Neutrophil (primary cell): ENCODE measurements at regions not wholly inside any gene's neighbourhood (a gene's known extent, or its start where the extent isn't known, plus 50 kb on each side); places are given as distances from the start of the nearest gene placed in this dataset.

Source experiments
- H3K27ac ChIP-seq: fragments of 200-600 bp; sonication (generic); 2 replicates; pipeline ENCODE4 v1.5.1; 2016; ENCODE audit warnings: mild to moderate bottlenecking, moderate library complexity
- H3K27me3 ChIP-seq: fragments of 200-600 bp; sonication (generic); 2 replicates; pipeline ENCODE4 v1.6.0; 2016; ENCODE audit warnings: mild to moderate bottlenecking
- H3K36me3 ChIP-seq: fragments of 200-600 bp; sonication (generic); 2 replicates; pipeline ENCODE4 v1.5.1; 2017
- H3K4me1 ChIP-seq, 2 experiments: fragments of 200-600 bp in 1 of 2; sonication (generic) in 1 of 2; 1 replicate in 1 of 2; 2 replicates in 1 of 2; pipeline versions ENCODE4 v1.5.1 to v1.6.1; 2013 to 2016; ENCODE audit warnings: low read depth in 1 of 2, low read length in 1 of 2, mild to moderate bottlenecking in 1 of 2, moderate library complexity in 1 of 2; ENCODE audit not compliant: control insufficient read depth in 1 of 2, insufficient read depth in 1 of 2
- H3K4me3 ChIP-seq, 2 experiments: fragments of 200-600 bp in 1 of 2; sonication (generic) in 1 of 2; 1 replicate in 1 of 2; 2 replicates in 1 of 2; pipeline ENCODE4 v1.5.1; 2013 to 2016; ENCODE audit warnings: low read depth in 1 of 2, low read length in 1 of 2, mild to moderate bottlenecking in 1 of 2, moderate library complexity in 1 of 2
- H3K9me3 ChIP-seq: fragments of 200-600 bp; sonication (generic); 2 replicates; pipeline ENCODE4 v1.5.1; 2016
- TF ChIP-seq, protein P1 (sequence below): fragments of 200-600 bp; sonication (generic); IDR thresholded peaks from 2 replicates; pipeline ENCODE4 v1.5.1; 2016; ENCODE audit warnings: antibody characterized with exemption

DNA sequence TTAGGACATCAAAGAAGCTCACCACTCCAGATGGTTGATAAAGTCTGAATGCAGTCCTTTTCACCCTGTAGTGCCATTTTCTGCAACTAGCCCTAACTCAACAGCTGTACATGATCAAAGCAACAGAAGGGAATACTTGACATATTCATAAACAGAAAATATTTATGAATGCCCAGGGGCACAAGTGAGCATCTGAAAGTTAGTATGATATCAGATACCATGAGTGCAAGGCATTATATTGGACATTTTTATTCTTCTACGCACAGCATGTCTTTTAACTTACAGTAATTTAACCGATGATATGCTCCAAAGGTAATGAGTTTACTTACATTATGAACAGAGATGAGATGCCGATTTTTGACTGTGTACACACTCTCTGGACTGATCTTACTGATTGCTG is 142.0 kb downstream of the MCHR2 start:
- H3K27ac ChIP-seq = no peak overlapping the region
- no peaks in the 10 kb centered on the region for H3K9me3 ChIP-seq
- TF ChIP-seq, protein P1, sequence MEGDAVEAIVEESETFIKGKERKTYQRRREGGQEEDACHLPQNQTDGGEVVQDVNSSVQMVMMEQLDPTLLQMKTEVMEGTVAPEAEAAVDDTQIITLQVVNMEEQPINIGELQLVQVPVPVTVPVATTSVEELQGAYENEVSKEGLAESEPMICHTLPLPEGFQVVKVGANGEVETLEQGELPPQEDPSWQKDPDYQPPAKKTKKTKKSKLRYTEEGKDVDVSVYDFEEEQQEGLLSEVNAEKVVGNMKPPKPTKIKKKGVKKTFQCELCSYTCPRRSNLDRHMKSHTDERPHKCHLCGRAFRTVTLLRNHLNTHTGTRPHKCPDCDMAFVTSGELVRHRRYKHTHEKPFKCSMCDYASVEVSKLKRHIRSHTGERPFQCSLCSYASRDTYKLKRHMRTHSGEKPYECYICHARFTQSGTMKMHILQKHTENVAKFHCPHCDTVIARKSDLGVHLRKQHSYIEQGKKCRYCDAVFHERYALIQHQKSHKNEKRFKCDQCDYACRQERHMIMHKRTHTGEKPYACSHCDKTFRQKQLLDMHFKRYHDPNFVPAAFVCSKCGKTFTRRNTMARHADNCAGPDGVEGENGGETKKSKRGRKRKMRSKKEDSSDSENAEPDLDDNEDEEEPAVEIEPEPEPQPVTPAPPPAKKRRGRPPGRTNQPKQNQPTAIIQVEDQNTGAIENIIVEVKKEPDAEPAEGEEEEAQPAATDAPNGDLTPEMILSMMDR = no peak
- H3K36me3 ChIP-seq = no peaks in the 10 kb centered on the region
- no peak overlapping the region for H3K4me3 ChIP-seq
- no peaks in the 10 kb centered on the region for H3K4me1 ChIP-seq
- H3K27me3 ChIP-seq = no peaks in the 10 kb centered on the region

DNA sequence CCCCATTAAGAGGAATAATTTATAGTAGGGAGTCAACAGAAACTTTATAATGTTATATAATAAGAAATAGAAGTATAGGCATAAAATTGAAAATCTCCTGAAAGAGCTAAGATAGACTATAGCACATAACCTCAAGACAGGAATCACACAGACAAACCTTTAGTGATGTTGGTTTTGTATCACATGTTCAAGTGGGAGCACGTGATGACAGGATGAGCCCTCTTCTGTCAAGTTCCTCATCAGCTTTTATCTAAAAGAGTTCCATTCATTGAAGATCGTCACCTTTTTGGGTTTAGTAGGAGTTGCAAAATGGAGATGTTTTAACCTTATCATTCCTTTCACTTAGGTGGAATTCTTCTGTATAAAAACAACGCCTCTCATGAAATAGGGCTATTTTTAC is 127.0 kb downstream of the MCHR2 start:
- H3K36me3 ChIP-seq = no peaks in the 10 kb centered on the region
- H3K4me1 ChIP-seq = no peaks in the 10 kb centered on the region
- TF ChIP-seq, protein P1 = no peak
- H3K9me3 ChIP-seq = no peaks in the 10 kb centered on the region
- no peak overlapping the region for H3K4me3 ChIP-seq
- peaks cover 32% of the 10 kb centered on the region for H3K27me3 ChIP-seq
- no peak overlapping the region for H3K27ac ChIP-seq

DNA sequence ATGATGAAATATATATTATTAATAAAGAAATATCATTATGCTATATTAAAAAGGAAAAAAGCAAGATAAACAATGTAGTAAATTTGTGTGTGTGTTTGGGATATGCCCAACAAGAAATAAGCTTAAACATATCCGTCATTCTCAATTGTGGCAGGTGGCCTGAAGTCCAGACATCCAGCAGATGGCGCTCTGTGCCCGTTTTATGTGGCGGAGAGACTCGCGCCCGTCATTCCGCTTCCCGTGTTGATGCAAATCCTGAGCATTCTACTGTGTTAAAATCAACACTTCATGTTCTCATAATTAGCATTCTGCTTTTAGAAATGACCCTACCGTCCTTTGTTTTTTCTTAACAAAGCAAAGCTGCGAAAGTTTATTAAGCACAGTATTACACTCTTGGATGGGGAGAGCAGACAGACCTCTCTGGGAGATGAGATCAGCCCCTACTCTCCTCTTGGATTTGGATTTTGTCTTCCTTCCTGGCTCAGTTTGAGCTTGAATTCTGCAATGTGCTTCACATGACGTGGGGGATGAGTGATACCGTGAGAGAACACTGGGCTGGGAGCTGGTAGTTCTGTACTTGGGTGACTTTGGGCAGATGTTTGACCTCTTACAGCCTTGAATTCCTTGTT is 125.8 kb downstream of the MCHR2 start:
- Histone ChIP-seq H3K4me1 (no peaks in the 10 kb centered on the region), H3K27me3 (peaks cover 32% of the 10 kb centered on the region), H3K36me3 (no peaks in the 10 kb centered on the region), H3K9me3 (no peaks in the 10 kb centered on the region), H3K4me3 (no peak overlapping the region), H3K27ac (no peak overlapping the region)
- TF ChIP-seq, protein P1 = no peak
